Kidney (tissue), 13 donors: ENCODE measurements at regions not wholly inside any gene's neighbourhood (a gene's known extent, or its start where the extent isn't known, plus 50 kb on each side); places are given as distances from the start of the nearest gene placed in this dataset.
"Not testable (repeated sequence)": the region's sequence is repeated elsewhere in the genome, so short reads cannot be mapped to it uniquely, and the experiment has no call there.

Experiments used
- DNase-seq, 5 donors: peaks; one replicate each; pipeline ENCODE4 v3.0.0-alpha.2; 2013 to 2020
- FAIRE-seq: peaks from 2 replicates; lab custom pipeline; 2012; peaks lifted over from hg19 to GRCh38; lab: Jason Lieb, UNC
- H3K27ac ChIP-seq, 2 donors: one replicate each; pipeline ENCODE4 v1.7.0; 2013; ENCODE audit warnings: low read depth in 2 of 2, low read length in 2 of 2, inconsistent platforms in 1 of 2
- H3K27me3 ChIP-seq: one replicate; pipeline ENCODE4 v1.7.1; 2013; ENCODE audit warnings: low read length, inconsistent platforms; ENCODE audit not compliant: control insufficient read depth, insufficient read depth
- H3K36me3 ChIP-seq, 3 donors: one replicate each; pipeline versions ENCODE4 v1.7.0 to v1.7.1; 2013; ENCODE audit warnings: low read length in 3 of 3, control low read depth in 1 of 3, inconsistent platforms in 1 of 3; ENCODE audit not compliant: insufficient read depth in 3 of 3, control insufficient read depth in 2 of 3
- H3K4me1 ChIP-seq, 3 donors: one replicate each; pipeline versions ENCODE4 v1.7.0 to v1.7.1; 2013; ENCODE audit warnings: low read length in 3 of 3, inconsistent platforms in 1 of 3, low read depth in 1 of 3; ENCODE audit not compliant: control insufficient read depth in 2 of 3, insufficient read depth in 2 of 3
- H3K4me3 ChIP-seq, 3 donors: one replicate each; pipeline versions ENCODE4 v1.7.0 to v1.8.1; 2013; ENCODE audit warnings: low read length in 3 of 3, control low read depth in 1 of 3, inconsistent platforms in 1 of 3
- H3K9ac ChIP-seq, 3 donors: one replicate each; pipeline versions ENCODE4 v1.7.0 to v1.7.1; 2013; ENCODE audit warnings: low read length in 3 of 3, control low read depth in 1 of 3, inconsistent platforms in 1 of 3
- H3K9me3 ChIP-seq, 3 donors: one replicate each; pipeline versions ENCODE4 v1.7.0 to v1.7.1; 2013; ENCODE audit warnings: low read length in 3 of 3, control low read depth in 1 of 3, inconsistent platforms in 1 of 3; ENCODE audit not compliant: control insufficient read depth in 2 of 3, insufficient read depth in 1 of 3
- intact Hi-C: fragments of 100-400 bp; cut with DNase I; formaldehyde crosslinking; loops from one replicate; pipeline ENCODE4 v1.11.1; 2022
- TF ChIP-seq, protein P1 (sequence below): IDR thresholded peaks from 3 replicates; pipeline ENCODE4 v1.5.1; 2012; ENCODE audit warnings: mild to moderate bottlenecking, moderate library complexity, borderline replicate concordance; ENCODE audit not compliant: insufficient read depth; ENCODE audit errors: extremely low read depth
- donor health status: control.
- donor health status: control.
- donor health status: control.
- donor health status: control.
- donor health status: control.
- donor health status: DM: yes; HTN: yes; CAD: no.
- donor health status: Normal renal cell carcinoma (clear cell type).

DNA sequence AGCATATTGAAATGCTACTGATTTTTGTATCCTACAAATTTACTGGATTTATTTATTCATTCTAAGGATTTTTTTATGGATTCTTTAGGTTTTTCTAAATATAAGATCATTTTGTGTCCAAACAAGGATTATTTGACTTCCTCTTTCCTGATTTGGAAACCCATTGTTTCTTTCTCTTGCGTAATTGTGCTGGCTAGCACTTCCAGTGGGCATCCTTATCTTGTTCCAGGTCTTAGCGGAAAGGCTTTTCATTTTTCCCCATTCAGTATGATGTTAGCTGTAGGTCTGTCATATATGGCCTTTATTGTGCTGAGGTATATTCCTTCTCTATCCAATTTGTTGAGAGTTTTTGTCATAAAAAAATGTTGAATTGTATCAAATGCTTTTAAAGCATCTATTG is 57.2 kb upstream of the RHOJ start:
- Histone ChIP-seq H3K27me3 (no peaks in the 10 kb centered on the region), H3K4me3 (no peak overlapping the region), H3K9me3 (peaks cover 0 to 6% (median 3%) of the 10 kb centered on the region in 3 donors), H3K36me3 (no peaks in the 10 kb centered on the region), H3K4me1 (no peaks in the 10 kb centered on the region), H3K9ac (no peak overlapping the region), H3K27ac (no peak overlapping the region)
- TF ChIP-seq, protein P1, sequence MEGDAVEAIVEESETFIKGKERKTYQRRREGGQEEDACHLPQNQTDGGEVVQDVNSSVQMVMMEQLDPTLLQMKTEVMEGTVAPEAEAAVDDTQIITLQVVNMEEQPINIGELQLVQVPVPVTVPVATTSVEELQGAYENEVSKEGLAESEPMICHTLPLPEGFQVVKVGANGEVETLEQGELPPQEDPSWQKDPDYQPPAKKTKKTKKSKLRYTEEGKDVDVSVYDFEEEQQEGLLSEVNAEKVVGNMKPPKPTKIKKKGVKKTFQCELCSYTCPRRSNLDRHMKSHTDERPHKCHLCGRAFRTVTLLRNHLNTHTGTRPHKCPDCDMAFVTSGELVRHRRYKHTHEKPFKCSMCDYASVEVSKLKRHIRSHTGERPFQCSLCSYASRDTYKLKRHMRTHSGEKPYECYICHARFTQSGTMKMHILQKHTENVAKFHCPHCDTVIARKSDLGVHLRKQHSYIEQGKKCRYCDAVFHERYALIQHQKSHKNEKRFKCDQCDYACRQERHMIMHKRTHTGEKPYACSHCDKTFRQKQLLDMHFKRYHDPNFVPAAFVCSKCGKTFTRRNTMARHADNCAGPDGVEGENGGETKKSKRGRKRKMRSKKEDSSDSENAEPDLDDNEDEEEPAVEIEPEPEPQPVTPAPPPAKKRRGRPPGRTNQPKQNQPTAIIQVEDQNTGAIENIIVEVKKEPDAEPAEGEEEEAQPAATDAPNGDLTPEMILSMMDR, result no peak
- intact Hi-C loops, result no loop called here
- FAIRE-seq (no peak), DNase-seq (no peak)

DNA sequence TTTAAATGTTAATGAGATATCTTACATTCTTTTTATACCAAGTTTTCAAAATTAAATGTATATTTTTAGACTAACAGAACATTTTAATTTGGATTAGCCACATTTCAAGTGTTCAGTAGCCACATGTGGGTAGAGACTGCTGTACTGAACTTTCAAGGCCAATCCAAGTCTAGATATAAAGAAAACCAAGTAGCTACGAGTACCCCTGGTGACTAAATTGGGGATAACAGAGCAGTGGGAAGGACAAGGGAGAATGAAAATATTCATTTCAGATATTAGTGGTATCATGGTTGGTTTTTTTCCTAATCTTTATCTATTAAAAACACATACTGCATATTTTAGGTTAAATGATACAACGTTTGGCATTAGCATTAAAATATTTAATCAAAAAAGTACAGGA is 69.4 kb upstream of the RHOJ start:
- intact Hi-C loops, result no loop called here
- TF ChIP-seq, protein P1, result no peak
- FAIRE-seq (no peak), DNase-seq (peak in 2 of 5 donors; percentile 10 to 33)
- no peak overlapping the region for H3K4me3 ChIP-seq
- no peaks in the 10 kb centered on the region for H3K9me3 ChIP-seq
- no peaks in the 10 kb centered on the region for H3K36me3 ChIP-seq
- no peaks in the 10 kb centered on the region for H3K4me1 ChIP-seq
- no peak overlapping the region for H3K27ac ChIP-seq
- H3K27me3 ChIP-seq, result no peaks in the 10 kb centered on the region
- no peak overlapping the region for H3K9ac ChIP-seq

DNA sequence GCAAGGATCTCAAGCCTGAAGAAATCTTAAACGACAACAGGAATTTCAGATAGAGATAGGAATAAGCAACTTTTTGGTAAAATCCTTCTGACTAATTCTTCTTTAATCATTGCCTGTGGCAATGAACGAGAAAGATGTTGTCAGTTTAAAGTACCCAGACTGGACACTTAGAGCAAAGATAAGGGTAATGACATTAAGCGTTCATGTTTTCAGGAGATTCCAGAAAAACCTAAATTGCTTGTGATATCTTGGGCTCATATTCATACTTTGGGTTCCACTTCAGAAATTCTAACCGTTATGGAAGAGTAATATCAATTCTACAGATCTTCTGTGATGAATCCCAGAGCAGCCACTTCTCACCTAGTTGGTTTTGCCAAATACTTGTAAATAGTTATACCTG is 73.7 kb upstream of the RHOJ start:
- no peak for FAIRE-seq
- H3K36me3 ChIP-seq, result no peaks in the 10 kb centered on the region
- no peaks in the 10 kb centered on the region for H3K27me3 ChIP-seq
- no peak overlapping the region for H3K4me3 ChIP-seq
- H3K27ac ChIP-seq, result no peak overlapping the region
- no peaks in the 10 kb centered on the region for H3K4me1 ChIP-seq
- no peaks in the 10 kb centered on the region for H3K9me3 ChIP-seq
- intact Hi-C loops, result no loop called here
- TF ChIP-seq, protein P1, result no peak
- H3K9ac ChIP-seq, result no peak overlapping the region
- no peak for DNase-seq

GRCh38 chr14:63106487-63106886 is 61.2 kb upstream of the KCNH5 start:
- H3K4me3 ChIP-seq, H3K4me1 ChIP-seq, H3K36me3 ChIP-seq, H3K27ac ChIP-seq, H3K9me3 ChIP-seq, FAIRE-seq, intact Hi-C loops, DNase-seq, H3K9ac ChIP-seq, H3K27me3 ChIP-seq: not testable (repeated sequence)
